ENCODE measurements at regions not wholly inside any gene's neighbourhood (a gene's known extent, or its start where the extent isn't known, plus 50 kb on each side); places are given as distances from the start of the nearest gene placed in this dataset.

DNA sequence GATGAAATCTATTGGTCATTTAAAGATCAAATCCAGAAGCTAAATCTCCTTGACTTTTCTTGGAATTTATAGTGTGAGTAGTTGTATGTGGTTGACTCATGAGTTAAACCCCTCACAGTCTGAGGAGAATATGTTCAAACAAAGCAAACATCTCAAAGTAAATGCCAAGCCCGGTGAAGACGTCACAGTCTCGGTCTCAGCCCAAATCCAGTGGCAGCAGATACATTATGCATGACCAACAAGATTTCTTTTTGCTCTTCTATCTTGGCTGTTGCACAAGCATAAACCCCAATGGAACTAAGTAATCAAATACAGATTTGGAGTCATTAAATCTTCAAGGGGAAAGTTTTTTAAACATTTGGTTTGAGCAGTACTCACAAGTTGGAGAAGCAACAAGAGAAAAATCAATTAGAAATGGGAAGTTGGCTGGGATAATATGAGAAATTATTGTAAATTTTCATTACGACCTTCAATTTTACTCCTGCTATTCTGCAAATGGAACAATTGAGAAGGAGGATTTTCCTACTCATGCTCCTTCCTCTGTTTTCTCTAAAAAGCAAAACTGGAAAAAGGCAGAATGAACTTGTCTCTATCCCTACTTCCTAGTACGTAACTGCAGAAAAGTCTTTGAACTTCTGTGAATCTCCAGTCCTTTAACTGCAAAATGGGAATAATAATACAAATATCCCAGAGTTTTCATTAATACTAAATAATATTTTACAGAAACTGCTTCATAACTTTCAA is 575.8 kb downstream of the NUF2 start:
- no peak overlapping the region for H3K4ac ChIP-seq (ENCODE audit: low read depth, low read length)
- DNase-seq = no peak
- H3K4me1 ChIP-seq (ENCODE audit: control insufficient read depth in 1 of 2, insufficient read depth in 2 of 2, low read length in 2 of 2) = no peaks in the 10 kb centered on the region
- H4K8ac ChIP-seq (ENCODE audit: low read depth, low read length) = no peak overlapping the region
- no peak overlapping the region for H3K27ac ChIP-seq (ENCODE audit: low read depth, low read length)
- H4K91ac ChIP-seq (ENCODE audit: low read depth, low read length) = no peak overlapping the region
- no peaks in the 10 kb centered on the region for H3K79me1 ChIP-seq (ENCODE audit: low read length)
- no peaks in the 10 kb centered on the region for H3K79me2 ChIP-seq (ENCODE audit: control insufficient read depth, insufficient read depth, low read length, poor library complexity)
- H3K18ac ChIP-seq (ENCODE audit: low read length) = no peak overlapping the region
- no peak overlapping the region for H2AFZ ChIP-seq (ENCODE audit: insufficient read depth, low read length, poor library complexity)
- H2BK12ac ChIP-seq (ENCODE audit: low read length) = no peak overlapping the region
- H3K36me3 ChIP-seq (ENCODE audit: control insufficient read depth in 1 of 2, insufficient read depth in 2 of 2, low read length in 2 of 2) = no peaks in the 10 kb centered on the region
- H3K4me3 ChIP-seq (ENCODE audit: low read depth, low read length) = no peak overlapping the region
- no peak overlapping the region for H3K4me2 ChIP-seq (ENCODE audit: low read length)
- no peak overlapping the region for H4K12ac ChIP-seq (ENCODE audit: low read depth, low read length)
- H3K27me3 ChIP-seq (ENCODE audit: insufficient read depth, low read length) = no peaks in the 10 kb centered on the region
- H2BK5ac ChIP-seq (ENCODE audit: low read depth, low read length, poor library complexity) = no peak overlapping the region
- no peaks in the 10 kb centered on the region for H3K9me3 ChIP-seq (ENCODE audit: insufficient read depth, low read depth, low read length)
- WGBS (ENCODE audit: extremely low coverage, insufficient coverage, insufficient read length) = no CpG with 5 or more reads among the region's 5 CpGs
- no peak overlapping the region for H2AK5ac ChIP-seq (ENCODE audit: low read length)
- H3K23ac ChIP-seq (ENCODE audit: low read length) = peak overlapping the region; percentile 94
- H3K14ac ChIP-seq (ENCODE audit: low read length) = no peak overlapping the region
- no peak overlapping the region for H2BK120ac ChIP-seq (ENCODE audit: insufficient read depth, low read length, poor library complexity)
- no peak overlapping the region for H3K9ac ChIP-seq (ENCODE audit: low read length)

GRCh38 chr1:163906283-163906682 is 584.5 kb downstream of the NUF2 start:
- Histone ChIP-seq H2BK12ac (ENCODE audit: low read length) (no peak overlapping the region), H3K14ac (ENCODE audit: low read length) (no peak overlapping the region), H4K12ac (ENCODE audit: low read depth, low read length) (no peak overlapping the region), H2BK5ac (ENCODE audit: low read depth, low read length, poor library complexity) (no peak overlapping the region), H3K4me1 (ENCODE audit: control insufficient read depth in 1 of 2, insufficient read depth in 2 of 2, low read length in 2 of 2) (no peaks in the 10 kb centered on the region), H2AFZ (ENCODE audit: insufficient read depth, low read length, poor library complexity) (no peak overlapping the region), H2AK5ac (ENCODE audit: low read length) (no peak overlapping the region), H3K4me3 (ENCODE audit: low read depth, low read length) (no peak overlapping the region), H3K23ac (ENCODE audit: low read length) (no peak overlapping the region), H3K79me1 (ENCODE audit: low read length) (no peaks in the 10 kb centered on the region), H4K8ac (ENCODE audit: low read depth, low read length) (no peak overlapping the region), H3K79me2 (ENCODE audit: control insufficient read depth, insufficient read depth, low read length, poor library complexity) (no peaks in the 10 kb centered on the region), H3K27me3 (ENCODE audit: insufficient read depth, low read length) (no peaks in the 10 kb centered on the region), H3K4ac (ENCODE audit: low read depth, low read length) (no peak overlapping the region), H3K27ac (ENCODE audit: low read depth, low read length) (no peak overlapping the region), H3K36me3 (ENCODE audit: control insufficient read depth in 1 of 2, insufficient read depth in 2 of 2, low read length in 2 of 2) (no peaks in the 10 kb centered on the region), H2BK120ac (ENCODE audit: insufficient read depth, low read length, poor library complexity) (no peak overlapping the region), H3K9me3 (ENCODE audit: insufficient read depth, low read depth, low read length) (no peaks in the 10 kb centered on the region), H3K9ac (ENCODE audit: low read length) (no peak overlapping the region), H3K18ac (ENCODE audit: low read length) (no peak overlapping the region), H4K91ac (ENCODE audit: low read depth, low read length) (no peak overlapping the region), H3K4me2 (ENCODE audit: low read length) (no peak overlapping the region)
- DNase-seq = no peak

GRCh38 chr1:163912170-163912884 is 590.6 kb downstream of the NUF2 start:
- Histone ChIP-seq H3K79me2 (ENCODE audit: control insufficient read depth, insufficient read depth, low read length, poor library complexity) (no peaks in the 10 kb centered on the region), H3K23ac (ENCODE audit: low read length) (no peak overlapping the region)
- no CpG with 5 or more reads among the region's 4 CpGs for WGBS (ENCODE audit: extremely low coverage, insufficient coverage, insufficient read length)

DNA sequence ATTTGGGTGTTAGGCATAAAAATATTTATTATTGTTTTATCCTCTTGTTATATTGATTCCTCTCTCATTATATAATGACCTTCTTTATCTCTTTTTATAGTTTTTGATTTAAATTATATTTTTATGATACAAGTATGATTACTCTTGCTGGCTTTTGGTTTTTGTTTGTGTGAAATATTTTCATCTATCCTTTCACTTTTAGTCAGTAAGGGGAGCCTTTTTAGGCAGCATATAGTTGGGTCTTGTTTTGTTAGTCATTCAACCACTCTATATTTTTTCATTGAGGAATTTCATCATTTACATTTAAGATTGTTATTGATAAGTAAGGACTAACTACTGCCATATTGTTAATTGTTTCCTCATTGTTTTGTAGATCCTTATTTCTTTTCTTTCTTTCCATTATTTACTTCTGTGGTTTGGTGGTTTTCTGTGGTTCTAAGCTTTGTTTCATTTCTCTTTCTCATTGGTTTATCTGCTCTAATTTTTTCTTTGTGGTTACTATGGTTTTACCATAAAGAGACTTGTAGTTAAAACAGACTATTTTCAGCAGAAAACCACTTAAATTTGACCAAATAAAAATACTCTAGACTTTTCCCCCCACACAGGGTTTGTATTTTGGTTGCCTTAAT is 593.1 kb downstream of the NUF2 start:
- no peak overlapping the region for H3K14ac ChIP-seq (ENCODE audit: low read length)
- H2AK5ac ChIP-seq (ENCODE audit: low read length) = no peak overlapping the region
- H3K9me3 ChIP-seq (ENCODE audit: insufficient read depth, low read depth, low read length) = no peaks in the 10 kb centered on the region
- no peak overlapping the region for H2BK5ac ChIP-seq (ENCODE audit: low read depth, low read length, poor library complexity)
- no peak overlapping the region for H3K23ac ChIP-seq (ENCODE audit: low read length)
- H2AFZ ChIP-seq (ENCODE audit: insufficient read depth, low read length, poor library complexity) = no peak overlapping the region
- DNase-seq = no peak
- H2BK120ac ChIP-seq (ENCODE audit: insufficient read depth, low read length, poor library complexity) = no peak overlapping the region
- no peaks in the 10 kb centered on the region for H3K79me1 ChIP-seq (ENCODE audit: low read length)
- H3K4me2 ChIP-seq (ENCODE audit: low read length) = no peak overlapping the region
- no peaks in the 10 kb centered on the region for H3K79me2 ChIP-seq (ENCODE audit: control insufficient read depth, insufficient read depth, low read length, poor library complexity)
- H3K36me3 ChIP-seq (ENCODE audit: control insufficient read depth in 1 of 2, insufficient read depth in 2 of 2, low read length in 2 of 2) = no peaks in the 10 kb centered on the region
- no peak overlapping the region for H4K8ac ChIP-seq (ENCODE audit: low read depth, low read length)
- no peak overlapping the region for H3K27ac ChIP-seq (ENCODE audit: low read depth, low read length)
- no peak overlapping the region for H3K18ac ChIP-seq (ENCODE audit: low read length)
- no peak overlapping the region for H3K4me3 ChIP-seq (ENCODE audit: low read depth, low read length)
- no peak overlapping the region for H4K91ac ChIP-seq (ENCODE audit: low read depth, low read length)
- no peak overlapping the region for H2BK12ac ChIP-seq (ENCODE audit: low read length)
- H3K4me1 ChIP-seq (ENCODE audit: control insufficient read depth in 1 of 2, insufficient read depth in 2 of 2, low read length in 2 of 2) = no peaks in the 10 kb centered on the region
- H4K12ac ChIP-seq (ENCODE audit: low read depth, low read length) = no peak overlapping the region
- H3K4ac ChIP-seq (ENCODE audit: low read depth, low read length) = no peak overlapping the region
- H3K27me3 ChIP-seq (ENCODE audit: insufficient read depth, low read length) = no peaks in the 10 kb centered on the region
- no peak overlapping the region for H3K9ac ChIP-seq (ENCODE audit: low read length)

More at GRCh38 chr1:163912170-163912884, 590.6 kb downstream of the NUF2 start:
- no peak overlapping the region for H3K27ac ChIP-seq (ENCODE audit: low read depth, low read length)
- H4K91ac ChIP-seq (ENCODE audit: low read depth, low read length) = no peak overlapping the region
- H3K27me3 ChIP-seq (ENCODE audit: insufficient read depth, low read length) = no peaks in the 10 kb centered on the region
- H2AFZ ChIP-seq (ENCODE audit: insufficient read depth, low read length, poor library complexity) = no peak overlapping the region
- H4K12ac ChIP-seq (ENCODE audit: low read depth, low read length) = no peak overlapping the region
- H4K8ac ChIP-seq (ENCODE audit: low read depth, low read length) = no peak overlapping the region
- no peak overlapping the region for H3K18ac ChIP-seq (ENCODE audit: low read length)
- H3K14ac ChIP-seq (ENCODE audit: low read length) = no peak overlapping the region
- H2AK5ac ChIP-seq (ENCODE audit: low read length) = no peak overlapping the region
- H3K4me1 ChIP-seq (ENCODE audit: control insufficient read depth in 1 of 2, insufficient read depth in 2 of 2, low read length in 2 of 2) = no peaks in the 10 kb centered on the region
- H2BK12ac ChIP-seq (ENCODE audit: low read length) = no peak overlapping the region
- no peak overlapping the region for H3K4ac ChIP-seq (ENCODE audit: low read depth, low read length)
- no peak overlapping the region for H3K4me2 ChIP-seq (ENCODE audit: low read length)
- H3K36me3 ChIP-seq (ENCODE audit: control insufficient read depth in 1 of 2, insufficient read depth in 2 of 2, low read length in 2 of 2) = no peaks in the 10 kb centered on the region
- no peak overlapping the region for H2BK5ac ChIP-seq (ENCODE audit: low read depth, low read length, poor library complexity)
- H3K4me3 ChIP-seq (ENCODE audit: low read depth, low read length) = no peak overlapping the region
- H3K9me3 ChIP-seq (ENCODE audit: insufficient read depth, low read depth, low read length) = no peaks in the 10 kb centered on the region
- H3K9ac ChIP-seq (ENCODE audit: low read length) = no peak overlapping the region
- no peak for DNase-seq
- no peaks in the 10 kb centered on the region for H3K79me1 ChIP-seq (ENCODE audit: low read length)
- no peak overlapping the region for H2BK120ac ChIP-seq (ENCODE audit: insufficient read depth, low read length, poor library complexity)
